ENCODE measurements at regions not wholly inside any gene's neighbourhood (a gene's known extent, or its start where the extent isn't known, plus 50 kb on each side); places are given as distances from the start of the nearest gene placed in this dataset.

DNA sequence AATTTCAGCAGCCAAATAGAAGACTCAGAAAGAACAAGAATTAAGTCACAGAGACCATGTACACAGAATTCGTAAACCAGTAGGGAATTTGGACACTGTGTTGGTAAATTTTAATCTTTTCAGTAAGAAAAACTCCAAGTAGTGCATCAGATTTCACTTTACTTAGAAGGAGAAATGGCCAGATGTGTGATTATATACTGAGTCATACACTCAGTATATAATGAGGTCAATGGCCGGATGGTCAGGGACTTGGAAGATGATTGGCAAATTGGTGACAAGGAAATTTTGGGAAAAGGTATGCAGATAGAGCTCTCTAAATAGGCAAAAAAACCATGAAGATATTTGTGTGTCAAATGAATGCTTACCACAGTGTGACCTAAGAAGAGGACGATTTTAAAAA, 399.8 kb upstream of the LRRC7 start:
- no peak for FAIRE-seq

DNA sequence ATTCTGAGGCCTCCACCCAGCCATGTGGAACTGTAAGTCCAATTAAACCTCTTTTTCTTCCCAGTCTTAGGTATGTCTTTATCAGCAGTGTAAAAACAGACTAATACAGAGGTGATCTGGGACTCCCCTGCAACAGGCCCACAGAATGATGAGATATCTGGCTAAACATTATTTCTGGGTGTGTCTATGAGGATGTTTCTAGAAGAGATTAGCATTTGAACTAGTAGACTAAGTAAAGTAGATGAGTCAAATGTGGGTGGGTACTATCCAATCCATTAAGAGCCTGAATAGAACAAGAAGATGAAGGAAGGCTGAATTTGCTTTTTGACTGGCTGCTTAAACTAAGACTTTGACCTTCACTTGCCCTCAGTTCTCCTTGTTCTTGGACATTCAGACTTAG, 396.5 kb upstream of the LRRC7 start:
- no peak for FAIRE-seq

DNA sequence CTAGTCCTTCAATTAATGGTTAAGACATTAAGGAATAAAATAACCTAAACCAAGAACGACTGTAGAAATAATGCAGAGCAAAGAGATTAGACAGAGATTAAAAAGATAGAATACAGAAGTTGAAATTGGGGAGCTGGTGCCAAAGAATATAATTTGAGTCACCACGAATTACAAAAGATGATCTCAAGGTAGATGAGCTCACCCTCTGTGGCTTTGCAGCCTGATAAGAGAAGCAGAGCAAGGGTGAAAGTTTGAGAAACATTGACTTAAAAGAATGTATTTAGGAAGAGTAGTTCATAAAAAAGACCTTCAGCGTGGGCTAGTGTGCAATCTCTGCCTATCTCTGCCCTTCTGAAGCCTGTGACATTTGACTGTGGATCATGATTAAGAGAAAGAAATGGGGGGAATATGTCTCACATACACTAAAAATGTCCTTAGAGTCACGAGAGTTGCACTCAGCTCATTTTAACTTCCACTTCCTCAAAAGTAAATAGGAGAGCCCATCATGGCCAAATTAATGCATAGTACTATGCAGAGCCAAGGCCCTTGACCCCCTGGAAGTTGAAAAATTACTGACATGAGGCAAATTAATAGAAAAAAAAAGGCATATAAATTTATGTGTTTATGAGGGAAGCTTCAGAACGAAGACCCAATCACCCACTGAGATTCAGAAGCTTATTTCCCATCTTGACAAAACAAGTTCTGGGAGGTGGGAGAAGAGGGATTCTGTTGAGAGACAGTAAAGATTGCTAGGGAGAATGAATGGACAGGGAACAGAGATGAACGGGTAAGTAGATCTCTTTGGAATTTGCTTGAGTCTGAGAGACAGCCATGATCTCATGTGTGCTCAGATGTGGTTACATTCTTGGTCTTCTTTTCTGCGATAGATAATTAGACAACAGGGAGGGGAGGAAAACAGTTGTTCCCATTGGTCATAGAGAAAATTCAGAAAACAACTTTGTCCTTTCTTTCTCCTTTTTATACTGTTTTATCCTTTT, 395.4 kb upstream of the LRRC7 start:
- FAIRE-seq: no peak

DNA sequence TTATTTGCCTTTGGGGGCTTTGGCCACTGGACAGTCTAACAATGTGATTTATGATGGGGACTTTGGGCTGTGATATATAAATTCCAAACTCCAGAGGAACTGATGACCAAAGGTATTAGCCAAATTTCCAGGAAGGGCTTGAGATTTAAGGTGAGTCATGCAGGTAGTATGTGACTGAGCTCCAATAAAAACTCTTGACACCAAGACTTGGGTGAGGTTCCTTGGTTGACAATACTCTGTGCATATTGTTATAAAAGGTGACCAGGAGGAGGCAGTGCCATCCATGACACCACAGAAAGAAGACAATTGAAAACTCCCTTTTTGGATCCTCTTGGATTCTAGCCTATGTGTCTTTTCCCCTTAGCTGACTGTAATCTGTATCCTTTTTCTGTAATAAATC, 392.7 kb upstream of the LRRC7 start:
- no peak for FAIRE-seq

DNA sequence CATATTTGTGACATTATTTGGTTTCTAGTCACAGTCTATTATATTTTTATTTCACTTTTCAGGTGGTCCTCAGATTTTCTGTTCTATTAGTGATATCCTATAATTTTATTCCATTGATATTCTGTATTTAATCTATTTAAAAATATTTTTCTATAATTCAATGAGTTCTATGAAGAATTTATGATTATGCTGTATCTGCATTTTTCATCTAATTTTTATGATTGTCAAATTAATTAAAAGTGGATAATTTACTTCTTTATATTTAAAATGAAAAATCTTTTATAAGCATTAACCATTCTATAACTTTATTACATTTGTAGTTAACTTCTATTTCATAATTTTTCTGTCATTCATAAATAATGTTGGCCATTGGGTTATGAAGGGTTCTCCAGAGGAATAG, 387.4 kb upstream of the LRRC7 start:
- FAIRE-seq: peak; percentile 58

DNA sequence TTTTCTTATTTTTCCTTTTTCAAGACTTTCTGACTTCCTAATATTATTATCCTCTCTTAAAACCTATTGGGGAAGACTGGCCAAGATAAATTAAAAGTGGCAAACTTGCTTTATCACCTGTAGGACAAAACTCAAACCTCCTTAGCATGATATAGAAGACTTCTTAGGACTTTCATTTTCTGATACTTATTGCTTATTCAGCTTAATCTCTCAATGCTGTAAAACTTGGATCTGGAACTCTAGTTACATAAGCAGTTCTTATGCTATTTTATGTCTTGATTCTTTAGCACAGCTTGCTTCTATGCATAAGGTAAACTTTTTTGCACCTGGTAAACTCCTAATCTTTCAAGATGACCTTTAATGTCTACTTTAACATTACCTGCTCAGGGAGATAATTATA, 382.3 kb upstream of the LRRC7 start:
- FAIRE-seq: no peak

DNA sequence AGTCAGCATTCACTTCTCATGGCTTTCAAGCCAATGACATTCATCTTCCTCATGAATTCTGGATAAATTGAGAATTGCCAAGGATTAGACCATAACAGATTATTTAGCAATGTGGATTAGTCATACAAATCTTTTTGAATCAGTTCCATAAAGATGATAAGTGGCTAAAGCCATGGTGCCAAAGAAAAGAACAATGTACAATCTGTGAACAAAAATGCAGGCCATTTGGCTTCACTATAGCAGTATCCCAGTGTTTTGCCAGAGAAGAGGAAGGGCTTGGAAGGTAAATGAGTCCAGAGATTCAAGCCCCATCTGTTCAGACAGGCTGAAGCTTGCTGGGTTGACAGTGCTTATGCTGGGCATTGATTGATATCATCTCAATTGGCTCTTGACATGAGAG, 376.4 kb upstream of the LRRC7 start:
- FAIRE-seq: no peak

DNA sequence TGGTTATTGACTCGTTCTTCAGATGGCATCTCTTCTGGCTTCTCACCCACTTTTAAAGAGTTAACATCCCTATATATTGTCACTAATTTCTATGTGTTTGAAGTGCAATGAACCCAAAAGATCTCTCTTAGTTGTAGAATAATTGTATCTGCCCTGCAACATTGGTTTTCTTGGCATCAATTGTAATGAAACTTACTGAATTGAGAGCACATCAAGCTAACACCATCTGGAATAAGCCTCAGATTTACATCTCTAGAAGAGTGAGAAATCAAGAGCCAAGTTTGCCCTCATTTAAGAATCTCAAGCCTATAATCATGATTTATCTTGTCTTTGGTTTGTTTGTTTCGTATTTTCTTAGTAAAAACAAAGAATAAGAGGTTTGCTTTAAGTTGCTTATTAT, 372.6 kb upstream of the LRRC7 start:
- FAIRE-seq: no peak

DNA sequence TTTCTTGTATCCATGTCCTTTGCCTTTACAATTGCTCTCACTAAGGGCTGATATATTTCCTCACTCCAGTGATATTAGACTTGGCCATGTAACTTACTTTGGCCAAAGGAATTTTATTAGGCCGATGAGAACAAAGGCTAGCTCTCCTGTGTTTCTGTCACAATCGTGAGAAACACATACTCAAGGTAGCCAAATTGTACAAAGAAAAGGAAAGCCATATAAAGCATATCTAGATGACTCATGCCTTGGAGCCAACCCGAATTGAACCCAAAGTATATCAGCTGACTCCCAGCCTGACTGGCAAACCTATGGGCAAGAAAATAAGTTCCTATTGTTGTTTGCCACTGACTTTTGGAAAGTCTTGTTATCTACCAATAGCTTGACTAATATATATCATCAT, 371.7 kb upstream of the LRRC7 start:
- no peak for FAIRE-seq

DNA sequence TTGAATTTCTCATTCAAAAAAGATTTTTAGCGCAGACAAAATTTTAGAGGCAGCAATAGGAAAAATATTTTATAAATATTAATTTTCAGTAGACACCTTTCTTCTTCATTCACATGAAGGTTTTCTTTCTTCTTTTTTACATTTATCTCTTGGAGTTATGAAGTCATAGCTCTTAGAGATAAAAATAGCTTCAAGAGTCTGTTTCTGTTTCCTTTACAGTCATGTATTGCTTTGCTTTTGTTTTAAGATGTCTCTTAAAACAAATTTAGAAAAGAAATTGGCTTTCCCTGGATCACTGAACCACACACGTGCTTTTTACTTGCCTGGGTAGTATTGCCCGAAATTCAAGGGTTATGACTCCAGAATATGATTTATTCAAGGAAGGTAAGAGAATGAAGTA, 369.9 kb upstream of the LRRC7 start:
- no peak for FAIRE-seq

DNA sequence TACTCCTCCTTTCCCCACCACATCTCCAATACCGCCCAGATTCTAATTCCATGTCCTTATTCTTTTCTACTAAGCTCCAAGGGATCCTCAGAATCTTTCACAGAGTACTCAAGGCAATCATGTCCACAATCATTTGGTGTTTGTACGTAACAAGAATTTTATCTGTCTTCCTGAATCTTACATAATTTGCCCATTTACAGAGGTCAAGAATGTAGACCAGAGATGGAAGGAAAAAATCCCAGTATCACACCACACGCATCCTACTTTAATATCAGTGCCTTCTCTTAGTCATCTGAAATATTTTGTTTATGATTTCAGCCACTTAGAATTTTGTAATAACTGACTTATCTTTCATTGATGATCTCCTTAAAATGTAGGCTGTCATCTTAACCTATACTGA, 366.0 kb upstream of the LRRC7 start:
- no peak for FAIRE-seq

DNA sequence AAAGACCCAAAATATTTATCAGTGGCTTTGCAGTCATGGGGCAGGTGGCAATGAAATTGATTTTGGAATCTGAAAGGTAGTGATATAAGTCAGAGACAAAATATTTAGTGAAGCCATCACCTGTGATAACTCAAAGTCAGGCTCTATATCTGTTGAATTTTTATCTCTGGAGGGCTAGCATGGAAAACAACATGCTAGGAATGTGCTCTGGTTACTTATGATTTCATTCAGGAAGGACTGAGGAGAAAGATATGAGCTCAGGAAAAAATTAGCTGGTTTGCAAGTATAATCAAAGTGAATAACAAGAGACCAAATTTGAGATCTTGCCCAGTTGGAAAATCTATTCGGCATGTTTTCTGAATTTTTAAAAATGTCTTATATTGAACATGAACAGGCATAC, 364.6 kb upstream of the LRRC7 start:
- no peak for FAIRE-seq

DNA sequence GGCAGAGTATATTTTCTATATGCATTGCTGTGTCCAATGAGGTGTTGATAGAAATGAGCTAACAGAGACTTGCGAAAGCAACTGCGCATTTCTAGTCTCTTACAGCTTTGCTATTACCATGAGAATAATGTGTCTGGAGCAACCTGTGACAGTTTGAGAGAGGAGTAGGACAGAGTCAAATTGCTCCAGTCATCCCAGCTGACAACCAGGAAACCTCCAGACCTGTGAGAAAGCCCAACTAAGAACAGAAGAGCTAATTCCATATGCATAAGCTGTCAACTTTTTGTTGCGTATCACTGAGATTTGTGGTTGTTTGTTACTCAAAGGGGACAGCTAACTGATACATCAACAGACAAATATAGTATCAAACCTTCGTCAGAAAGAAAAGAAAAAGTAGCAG, 354.1 kb upstream of the LRRC7 start:
- FAIRE-seq: no peak

DNA sequence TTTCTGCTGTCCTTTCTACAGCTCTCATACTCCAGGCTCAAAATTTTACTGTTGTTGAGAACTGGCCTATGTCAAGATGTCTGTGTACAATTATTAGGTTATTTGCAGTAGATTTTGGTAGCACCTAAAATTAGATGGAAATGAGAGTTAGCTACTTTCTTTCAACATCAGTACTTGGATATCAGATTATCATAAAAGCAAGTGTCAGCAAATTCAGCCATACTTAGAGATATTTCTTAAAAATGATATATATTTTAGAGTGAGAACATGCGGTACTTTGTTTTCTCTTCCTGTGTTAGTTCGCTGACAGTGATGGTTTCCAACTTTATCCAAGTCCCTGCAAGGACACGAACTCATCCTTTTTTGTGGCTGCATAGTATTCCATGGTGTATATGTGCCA, 351.8 kb upstream of the LRRC7 start:
- FAIRE-seq: no peak

DNA sequence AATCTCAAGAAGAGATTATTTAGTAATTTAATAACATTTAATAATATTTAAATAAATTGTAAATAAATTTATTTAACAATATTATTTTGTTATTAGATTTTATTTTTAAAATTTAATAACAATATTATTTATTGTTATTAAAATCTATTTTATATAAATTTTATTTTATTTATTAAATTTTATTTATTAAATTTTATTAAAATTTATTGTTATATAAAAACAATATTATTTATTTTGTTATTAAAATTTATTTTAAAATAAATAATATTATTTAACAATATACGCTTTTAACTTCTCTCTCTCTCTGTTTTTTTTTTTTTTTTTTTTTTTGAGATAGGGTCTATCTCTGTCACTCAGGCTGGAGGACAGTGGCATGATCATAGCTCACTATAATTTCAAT, 347.1 kb upstream of the LRRC7 start:
- FAIRE-seq: peak; percentile 99

DNA sequence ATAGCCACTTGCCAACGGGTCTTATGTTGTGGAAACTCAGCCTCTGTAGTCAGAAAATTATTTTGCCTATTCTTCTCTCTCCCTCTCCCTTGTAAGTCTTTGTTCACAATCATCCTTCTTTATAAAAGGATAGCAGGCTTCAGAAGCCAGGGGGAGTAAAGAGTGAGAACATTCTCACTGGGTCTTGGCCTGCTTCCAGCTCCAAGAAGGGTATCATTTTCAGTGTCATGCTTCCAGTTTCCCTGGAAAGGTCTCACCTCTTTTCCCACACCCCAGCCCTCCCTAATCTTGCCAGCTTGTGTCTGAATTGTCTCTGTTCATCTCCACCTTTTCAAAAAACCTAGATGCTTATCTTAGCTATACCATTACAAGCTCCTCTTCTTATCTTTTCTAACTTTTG, 346.2 kb upstream of the LRRC7 start:
- no peak for FAIRE-seq

DNA sequence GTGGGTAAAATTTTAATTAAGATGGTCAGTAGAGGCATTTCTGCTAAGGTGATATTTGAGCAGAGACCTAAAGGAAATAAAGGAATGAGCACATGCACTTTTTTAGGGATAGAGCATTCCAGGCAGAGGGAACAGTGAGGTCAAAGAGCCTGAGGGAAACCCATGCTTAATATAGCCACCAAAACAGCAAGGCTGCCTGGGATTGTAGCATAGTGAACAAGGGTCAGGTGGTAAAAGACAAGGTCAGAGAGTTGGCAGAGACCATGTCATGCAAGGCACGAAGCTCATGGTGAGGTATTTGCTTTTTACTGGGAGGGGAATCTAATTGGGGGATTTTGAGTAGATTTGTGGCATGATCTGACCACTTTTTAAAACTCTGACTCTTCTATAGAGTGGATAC, 344.6 kb upstream of the LRRC7 start:
- no peak for FAIRE-seq

DNA sequence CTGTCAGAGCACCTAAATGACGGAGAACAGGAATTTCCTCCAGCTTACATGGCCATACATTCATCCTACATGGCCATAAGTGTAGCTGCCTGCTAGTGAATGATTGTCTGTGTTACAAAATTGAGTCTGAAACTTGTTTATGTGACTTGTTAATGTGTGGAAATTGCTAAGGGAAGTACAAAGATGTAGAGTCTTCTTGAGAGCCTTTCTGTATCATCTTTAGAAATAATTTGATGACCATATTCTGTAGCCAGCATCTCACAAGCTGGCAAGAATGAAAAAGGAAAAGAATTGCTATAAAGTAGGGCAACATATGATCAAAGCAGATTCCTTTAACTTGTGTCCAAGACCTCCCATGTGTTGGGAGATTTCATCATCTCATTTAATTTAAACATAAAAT, 339.2 kb upstream of the LRRC7 start:
- no peak for FAIRE-seq

DNA sequence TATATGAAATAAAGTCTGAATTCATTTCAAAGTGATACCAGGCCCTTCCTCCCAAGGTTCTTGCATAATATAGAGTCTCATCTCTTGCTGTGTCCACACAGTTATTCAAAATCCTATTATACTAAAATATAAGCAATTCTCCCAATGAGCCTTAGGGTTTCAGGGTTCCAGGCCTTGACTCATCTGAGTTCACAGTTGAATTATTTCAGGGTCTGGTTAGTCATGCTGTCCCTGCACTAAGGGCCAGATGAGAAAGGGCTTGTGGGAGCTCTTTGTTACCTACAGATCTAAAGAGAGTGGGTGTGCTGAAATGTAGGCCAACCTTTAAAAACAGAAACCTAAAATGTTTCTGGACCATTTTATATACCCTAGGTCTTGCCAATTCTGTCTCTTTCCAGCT, 337.5 kb upstream of the LRRC7 start:
- FAIRE-seq: no peak

DNA sequence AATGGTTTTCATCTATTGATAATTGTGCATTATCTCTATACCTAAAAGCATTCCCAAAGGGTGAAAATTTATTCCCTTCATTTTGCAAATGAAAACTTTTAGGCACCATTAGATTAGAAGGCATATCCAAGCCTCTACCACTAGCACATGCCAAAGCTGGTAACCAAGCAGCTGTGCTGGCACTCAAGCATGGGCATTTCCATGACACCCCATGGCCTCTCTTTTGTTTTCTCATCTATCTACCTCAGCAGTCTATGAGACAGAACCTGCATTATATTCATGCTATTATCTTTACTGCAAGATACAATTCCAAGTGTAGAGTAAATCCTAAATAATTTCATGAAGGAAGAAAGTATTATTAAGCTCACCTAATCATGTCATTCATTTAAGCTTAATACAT, 334.3 kb upstream of the LRRC7 start:
- FAIRE-seq: no peak

DNA sequence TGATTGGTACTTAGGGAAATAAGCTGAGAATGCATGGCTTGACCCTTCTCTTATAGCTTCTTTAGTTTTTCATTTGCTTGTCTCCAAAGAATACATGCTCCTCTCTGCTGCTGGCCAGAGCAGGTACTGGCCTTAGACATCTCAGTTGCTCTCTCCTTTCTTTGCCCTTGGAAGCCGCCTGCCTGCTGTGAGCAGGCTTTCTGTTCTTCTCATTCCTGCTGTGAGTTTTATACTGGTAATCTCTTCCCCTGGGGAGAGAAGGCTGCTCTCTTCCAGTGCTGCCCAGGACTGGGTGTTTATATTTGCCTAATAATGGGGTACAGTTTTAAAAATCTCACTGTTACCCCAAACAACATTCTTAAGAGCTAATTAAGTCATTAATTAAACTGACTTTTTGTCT, 323.5 kb upstream of the LRRC7 start:
- FAIRE-seq: no peak

DNA sequence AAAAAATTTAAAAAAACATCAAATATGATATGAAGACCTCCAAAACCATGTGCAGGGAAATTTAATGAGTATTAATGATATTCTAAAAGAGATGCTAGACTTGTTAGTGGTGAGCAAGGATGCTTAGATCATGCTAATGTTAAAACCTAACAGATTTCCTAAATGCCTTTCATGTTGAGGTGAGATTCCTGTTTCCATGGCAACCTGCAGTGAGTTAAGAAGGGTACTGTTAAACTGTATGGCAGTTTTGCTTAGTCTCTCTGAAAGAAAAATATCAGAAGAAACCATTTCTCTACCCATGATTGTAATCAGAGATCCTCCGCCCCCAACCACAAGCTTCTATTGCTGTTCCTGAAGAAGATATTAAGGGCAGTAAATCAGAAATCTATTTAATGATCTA, 321.6 kb upstream of the LRRC7 start:
- FAIRE-seq: no peak

DNA sequence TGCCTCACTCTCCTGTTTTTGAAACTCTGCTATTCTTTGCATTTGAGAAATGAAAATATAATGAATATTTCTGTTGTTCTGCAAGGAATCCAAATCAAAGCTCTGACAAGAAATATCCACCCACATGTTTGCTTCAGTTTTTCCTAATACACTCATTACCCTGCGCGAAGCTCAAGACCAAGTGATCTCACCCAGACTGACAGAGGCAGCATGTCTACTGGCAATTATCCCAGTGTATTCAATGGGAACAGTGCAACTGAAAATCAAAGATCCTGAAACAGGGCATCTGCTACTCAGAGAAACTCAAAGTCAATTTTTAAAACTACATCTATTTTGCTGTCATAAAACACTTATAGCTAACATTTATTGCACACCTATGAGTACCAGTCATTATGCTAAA, 321.0 kb upstream of the LRRC7 start:
- no peak for FAIRE-seq

DNA sequence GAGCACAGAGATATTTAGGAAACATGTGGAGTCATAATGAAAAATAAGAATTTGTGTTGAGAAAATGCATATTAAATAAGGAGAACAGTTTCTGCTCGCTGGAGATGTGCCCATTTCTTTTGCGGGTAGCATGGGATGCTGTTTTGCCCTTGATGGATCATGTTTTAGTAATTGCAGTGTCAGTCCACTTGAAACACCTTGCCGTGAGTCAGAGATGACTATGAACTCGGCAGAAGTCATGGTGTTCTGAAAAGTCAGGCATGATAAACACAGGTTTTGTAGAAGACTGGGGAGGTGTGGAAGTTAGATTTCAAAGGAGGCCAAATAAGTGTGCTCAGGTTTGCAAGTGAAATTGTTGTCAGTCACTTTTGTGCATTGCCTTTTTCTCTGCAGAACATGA, 315.0 kb upstream of the LRRC7 start:
- FAIRE-seq: no peak

DNA sequence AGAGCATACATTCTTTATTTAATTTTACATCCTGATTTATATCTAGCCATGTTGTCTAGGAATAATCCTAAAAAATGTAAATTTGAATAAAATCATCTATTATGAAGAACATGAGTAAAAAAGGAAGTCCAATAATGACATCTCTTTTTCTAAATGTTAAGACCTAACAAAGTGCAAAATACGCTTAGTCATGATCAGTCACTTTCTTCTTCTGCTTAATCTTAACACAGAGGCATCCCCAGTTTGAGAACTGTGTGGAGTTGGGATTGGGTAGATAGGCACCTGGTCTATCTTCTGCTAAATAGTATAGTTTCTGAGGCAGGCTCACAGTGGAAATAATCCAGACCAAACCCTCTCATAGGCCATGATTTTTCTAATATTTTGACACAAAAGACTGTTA, 311.7 kb upstream of the LRRC7 start:
- FAIRE-seq: no peak
